Posterior cingulate gyrus (tissue), 11 donors: ENCODE measurements at regions not wholly inside any gene's neighbourhood (a gene's known extent, or its start where the extent isn't known, plus 50 kb on each side); places are given as distances from the start of the nearest gene placed in this dataset.
A peak's percentile ranks its signal among the peaks of the same experiment; 100 is the strongest.
"Not testable (repeated sequence)": the region's sequence is repeated elsewhere in the genome, so short reads cannot be mapped to it uniquely, and the experiment has no call there.

ENCODE experiments used
- DNase-seq, 10 donors: peaks; one replicate each; pipeline versions ENCODE4 v3.0.0 to v3.0.0-alpha.2; 2020 to 2021; ENCODE audit warnings: mixed read lengths in 3 of 10
- intact Hi-C: fragments of 100-400 bp; cut with DNase I; formaldehyde crosslinking; loops from one replicate; pipeline ENCODE4 v1.15.1; 2023

GRCh38 chr11:87885084-87885483 is 290.2 kb downstream of the RAB38 start:
- DNase-seq, intact Hi-C loops: not testable (repeated sequence)

GRCh38 chr11:87879118-87879517 is 296.1 kb downstream of the RAB38 start:
- DNase-seq: no peak
- intact Hi-C loops: no loop called here

- intact Hi-C loops: no loop called here
- DNase-seq: peak in 3 of 10 donors; percentile 7 to 20 (median 11)
Measured at GRCh38 chr11:87878373-87878825, 296.8 kb downstream of the RAB38 start.

GRCh38 chr11:87871056-87871455 is 304.2 kb downstream of the RAB38 start:
- no peak for DNase-seq
- intact Hi-C loops: no loop called here

GRCh38 chr11:87870086-87870485 is 305.2 kb downstream of the RAB38 start:
- intact Hi-C loops: no loop called here
- no peak for DNase-seq

- intact Hi-C loops: no loop called here
- no peak for DNase-seq
Measured at GRCh38 chr11:87866951-87867350, 308.3 kb downstream of the RAB38 start.

GRCh38 chr11:87861030-87861429 is 314.2 kb downstream of the RAB38 start:
- intact Hi-C loops: no loop called here
- DNase-seq: no peak

- DNase-seq: no peak
- intact Hi-C loops: no loop called here
Measured at GRCh38 chr11:87859636-87860035, 315.6 kb downstream of the RAB38 start.

GRCh38 chr11:87851827-87852226 is 323.4 kb downstream of the RAB38 start:
- intact Hi-C loops: no loop called here
- no peak for DNase-seq

GRCh38 chr11:87851234-87851633 is 324.0 kb downstream of the RAB38 start:
- intact Hi-C loops: no loop called here
- DNase-seq: no peak

- intact Hi-C loops: no loop called here
- DNase-seq: no peak
Measured at GRCh38 chr11:87849216-87849615, 326.0 kb downstream of the RAB38 start.

GRCh38 chr11:87840786-87841185 is 334.5 kb downstream of the RAB38 start:
- DNase-seq: no peak
- intact Hi-C loops: no loop called here

- DNase-seq: no peak
- intact Hi-C loops: no loop called here
Measured at GRCh38 chr11:87832211-87832610, 343.0 kb downstream of the RAB38 start.

GRCh38 chr11:87820011-87820410 is 355.2 kb downstream of the RAB38 start:
- DNase-seq: no peak

GRCh38 chr11:87819151-87819550 is 356.1 kb downstream of the RAB38 start:
- peak in 1 of 10 donors; percentile 13 for DNase-seq

More at GRCh38 chr11:87820011-87820410, 355.2 kb downstream of the RAB38 start:
- intact Hi-C loops: no loop called here

GRCh38 chr11:87812571-87813365 is 362.5 kb downstream of the RAB38 start:
- DNase-seq: no peak
- intact Hi-C loops: no loop called here

More at GRCh38 chr11:87819151-87819550, 356.1 kb downstream of the RAB38 start:
- intact Hi-C loops: no loop called here

GRCh38 chr11:87810486-87810885 is 364.8 kb downstream of the RAB38 start:
- no peak for DNase-seq
- intact Hi-C loops: no loop called here

- DNase-seq: no peak
- intact Hi-C loops: no loop called here
Measured at GRCh38 chr11:87809256-87809655, 366.0 kb downstream of the RAB38 start.

- intact Hi-C loops: no loop called here
- no peak for DNase-seq
Measured at GRCh38 chr11:87804176-87804575, 371.1 kb downstream of the RAB38 start.

- intact Hi-C loops: no loop called here
- DNase-seq: no peak
Measured at GRCh38 chr11:87803748-87804147, 371.5 kb downstream of the RAB38 start.

- intact Hi-C loops, DNase-seq: not testable (repeated sequence)
Measured at GRCh38 chr11:87784862-87785261, 390.4 kb downstream of the RAB38 start.

- no peak for DNase-seq
- intact Hi-C loops: no loop called here
Measured at GRCh38 chr11:87780068-87780413, 395.2 kb downstream of the RAB38 start.
